OCI-LY7 (cell line): ENCODE measurements at regions not wholly inside any gene's neighbourhood (a gene's known extent, or its start where the extent isn't known, plus 50 kb on each side); places are given as distances from the start of the nearest gene placed in this dataset.

Experiments used
- EZH2phosphoT487 ChIP-seq: fragments of 200-600 bp; sonication (generic); IDR thresholded peaks from 2 replicates; pipeline ENCODE4 v1.6.1; 2018; ENCODE audit warnings: low read depth, borderline replicate concordance, mild to moderate bottlenecking, mixed run types, antibody characterized with exemption, low read length, moderate library complexity, mixed read lengths
- TF ChIP-seq, protein P1 (sequence below): fragments of 200-600 bp; sonication (generic); conservative IDR thresholded peaks from 2 replicates; pipeline ENCODE4 v1.5.1; 2014; ENCODE audit warnings: mild to moderate bottlenecking, antibody characterized with exemption, low read length, moderate library complexity, mixed read lengths

DNA sequence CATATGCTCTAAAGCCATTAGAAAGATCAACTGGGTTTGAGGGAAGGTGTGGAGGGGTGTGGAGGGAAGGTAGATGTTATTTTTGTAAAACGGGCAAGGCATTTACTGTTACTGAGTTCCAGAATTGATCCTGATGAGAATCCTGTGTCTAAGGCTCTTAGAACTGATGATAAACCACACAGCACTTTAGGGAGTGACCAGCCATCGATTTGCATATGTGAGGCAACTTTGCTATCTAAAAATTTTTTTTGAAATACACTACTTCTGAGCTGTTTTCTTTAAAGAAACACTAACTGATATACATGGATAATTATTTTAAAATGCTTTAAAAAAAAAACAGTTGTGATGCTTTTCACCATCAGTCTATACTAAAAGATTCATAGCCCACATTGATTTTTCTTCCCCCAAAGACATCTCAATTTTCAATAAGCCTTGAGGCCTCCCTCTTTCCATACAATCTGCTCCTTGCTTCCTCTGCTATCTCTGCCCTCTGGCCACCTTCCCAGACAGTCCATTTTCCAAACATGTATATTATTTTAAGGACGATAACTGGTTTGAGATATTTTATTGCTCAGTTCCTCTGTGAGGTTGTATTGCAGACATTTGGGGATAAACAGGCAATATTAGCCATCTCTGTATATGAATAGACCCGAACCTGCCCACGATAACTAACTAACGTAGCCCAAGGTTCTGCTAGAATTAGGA is 265.9 kb downstream of the EFCAB11 start:
- TF ChIP-seq, protein P1, sequence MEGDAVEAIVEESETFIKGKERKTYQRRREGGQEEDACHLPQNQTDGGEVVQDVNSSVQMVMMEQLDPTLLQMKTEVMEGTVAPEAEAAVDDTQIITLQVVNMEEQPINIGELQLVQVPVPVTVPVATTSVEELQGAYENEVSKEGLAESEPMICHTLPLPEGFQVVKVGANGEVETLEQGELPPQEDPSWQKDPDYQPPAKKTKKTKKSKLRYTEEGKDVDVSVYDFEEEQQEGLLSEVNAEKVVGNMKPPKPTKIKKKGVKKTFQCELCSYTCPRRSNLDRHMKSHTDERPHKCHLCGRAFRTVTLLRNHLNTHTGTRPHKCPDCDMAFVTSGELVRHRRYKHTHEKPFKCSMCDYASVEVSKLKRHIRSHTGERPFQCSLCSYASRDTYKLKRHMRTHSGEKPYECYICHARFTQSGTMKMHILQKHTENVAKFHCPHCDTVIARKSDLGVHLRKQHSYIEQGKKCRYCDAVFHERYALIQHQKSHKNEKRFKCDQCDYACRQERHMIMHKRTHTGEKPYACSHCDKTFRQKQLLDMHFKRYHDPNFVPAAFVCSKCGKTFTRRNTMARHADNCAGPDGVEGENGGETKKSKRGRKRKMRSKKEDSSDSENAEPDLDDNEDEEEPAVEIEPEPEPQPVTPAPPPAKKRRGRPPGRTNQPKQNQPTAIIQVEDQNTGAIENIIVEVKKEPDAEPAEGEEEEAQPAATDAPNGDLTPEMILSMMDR: no peak
- no peak for TF ChIP-seq EZH2phosphoT487
